GM18502 (cell line): ENCODE measurements at regions not wholly inside any gene's neighbourhood (a gene's known extent, or its start where the extent isn't known, plus 50 kb on each side); places are given as distances from the start of the nearest gene placed in this dataset.

Experiments
- ATAC-seq: cut with Tn5 transposase; IDR thresholded peaks from one replicate; pipeline ENCODE4 v1.9.1; 2021; ENCODE audit warnings: mild to moderate bottlenecking; ENCODE audit not compliant: unreplicated experiment, poor library complexity

DNA sequence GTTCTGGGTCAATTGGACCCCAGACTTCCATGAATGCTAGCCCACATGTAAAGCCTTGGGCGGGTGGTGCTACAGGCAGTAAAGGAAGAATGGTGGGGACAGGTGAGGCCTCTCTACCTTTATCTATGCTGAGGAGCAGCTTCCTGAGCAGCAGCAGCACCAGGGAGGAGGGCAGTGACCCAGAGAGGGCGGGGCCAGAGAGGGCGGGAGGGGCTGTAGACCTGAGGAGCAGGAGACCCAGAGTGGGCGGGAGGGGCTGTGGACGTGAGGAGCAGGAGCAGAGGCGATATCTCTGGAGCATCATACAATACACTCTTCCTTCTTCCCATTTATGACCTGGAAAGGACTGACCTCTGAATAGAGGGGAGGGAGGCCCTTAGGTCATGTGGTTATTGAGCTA lies 165.9 kb downstream of the MTRR start:
- no peak for ATAC-seq

DNA sequence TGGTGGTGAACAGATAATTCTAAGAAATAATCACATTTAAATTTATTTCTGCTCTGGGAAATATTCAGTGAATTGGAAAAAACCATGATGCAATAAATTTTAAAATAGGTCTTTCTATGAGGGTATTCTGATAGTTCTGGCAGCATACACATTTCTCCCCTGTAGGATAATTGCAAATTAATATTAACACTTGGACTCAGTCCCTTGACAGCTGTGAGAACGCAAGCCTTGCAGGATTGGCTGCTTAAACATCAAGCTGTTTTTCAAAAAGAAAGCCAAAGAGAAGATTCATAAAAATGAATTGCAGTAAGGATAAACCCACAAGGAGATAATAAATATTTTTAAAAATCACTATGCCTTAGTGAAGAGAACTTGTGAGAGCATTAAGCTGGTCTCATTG lies 180.0 kb downstream of the MTRR start:
- no peak for ATAC-seq

DNA sequence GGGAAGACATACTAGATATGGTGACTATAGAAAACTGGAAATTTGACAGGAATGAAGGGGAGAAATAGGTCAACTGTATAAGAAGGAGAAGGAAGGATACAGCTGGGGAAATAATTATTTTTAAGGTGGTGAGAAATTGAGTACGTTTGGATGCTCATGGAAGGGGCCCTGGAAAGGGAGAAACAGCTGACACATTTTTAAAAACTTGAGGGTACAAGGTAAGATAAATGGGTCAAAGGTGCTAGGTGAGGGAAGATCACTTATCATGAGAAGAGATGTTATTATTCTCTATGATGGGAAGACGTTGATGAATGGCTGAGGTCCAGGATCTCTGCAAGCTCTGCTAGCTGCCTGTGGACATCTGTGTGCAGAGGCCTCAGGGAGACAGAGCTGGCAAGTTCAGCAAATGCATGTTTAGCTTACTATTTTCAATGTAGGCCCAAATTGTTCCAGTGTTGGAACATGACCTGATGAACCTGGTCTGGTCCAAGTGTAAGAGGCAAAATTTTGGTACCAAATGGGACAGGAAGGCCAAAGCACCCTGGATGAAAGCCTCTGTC lies 181.7 kb downstream of the MTRR start:
- no peak for ATAC-seq

DNA sequence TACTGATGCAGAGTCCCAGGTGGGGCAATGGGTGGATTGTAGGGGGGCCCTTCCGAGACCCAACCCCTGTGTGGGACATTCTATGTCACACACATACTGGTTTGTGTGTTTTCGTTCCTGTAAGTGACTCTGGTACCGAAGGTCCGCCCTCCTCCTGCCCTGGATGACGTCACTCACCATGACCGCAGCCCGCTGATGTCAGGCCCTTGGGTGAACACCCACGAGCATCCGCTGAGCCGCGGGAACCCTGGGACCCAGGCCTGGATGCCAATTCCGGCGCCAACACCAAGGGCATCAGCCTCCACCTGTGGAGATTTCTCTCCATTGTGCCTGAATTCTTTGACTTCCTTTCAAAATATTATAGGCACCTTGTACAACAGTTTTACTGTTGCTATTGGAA lies 184.3 kb downstream of the MTRR start:
- no peak for ATAC-seq

DNA sequence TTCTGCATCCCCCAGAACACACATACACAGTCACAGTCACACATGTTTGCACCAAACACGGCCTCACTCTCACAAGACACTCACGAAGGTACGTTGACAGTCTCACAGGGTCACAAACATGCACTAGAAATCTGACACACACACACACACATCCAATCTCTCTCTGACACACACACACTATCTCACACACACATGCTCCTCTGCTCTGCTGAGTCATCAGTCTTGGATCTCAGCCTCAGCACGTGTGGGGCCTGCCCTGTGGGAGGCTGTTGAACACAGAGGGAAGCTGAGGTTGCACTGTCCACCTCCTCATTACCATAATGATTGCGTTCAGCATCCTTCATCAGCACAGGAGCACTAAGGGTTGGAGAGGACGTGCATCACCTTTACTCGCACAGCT lies 188.8 kb downstream of the MTRR start:
- no peak for ATAC-seq

DNA sequence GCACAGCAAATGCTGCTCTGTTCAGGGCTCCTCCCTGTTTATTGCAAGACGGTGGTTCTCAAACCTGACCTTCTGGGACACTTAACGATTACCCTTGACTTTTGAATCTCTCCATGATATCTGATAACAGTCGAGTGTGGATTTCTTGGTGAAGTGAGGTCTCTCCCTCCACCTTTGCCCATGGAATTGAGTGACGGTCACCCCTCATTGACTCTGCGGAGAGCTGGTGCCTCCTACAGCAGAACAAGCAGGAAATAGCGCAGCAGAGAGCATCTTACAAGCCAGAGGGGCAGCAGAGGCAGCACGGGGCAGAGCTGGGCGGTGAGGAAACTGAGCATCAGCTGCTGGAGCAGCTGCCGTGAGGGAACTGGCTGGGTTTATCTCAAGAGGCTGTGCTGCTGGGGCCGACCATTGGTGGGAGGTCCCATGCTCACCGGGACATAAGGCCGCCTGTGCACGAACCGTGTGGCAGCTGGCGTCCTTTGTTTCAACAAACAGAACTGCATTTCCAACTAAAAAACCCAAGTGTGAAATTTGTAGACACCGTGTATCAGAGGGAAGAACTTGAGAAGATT lies 189.8 kb downstream of the MTRR start:
- ATAC-seq: no peak

DNA sequence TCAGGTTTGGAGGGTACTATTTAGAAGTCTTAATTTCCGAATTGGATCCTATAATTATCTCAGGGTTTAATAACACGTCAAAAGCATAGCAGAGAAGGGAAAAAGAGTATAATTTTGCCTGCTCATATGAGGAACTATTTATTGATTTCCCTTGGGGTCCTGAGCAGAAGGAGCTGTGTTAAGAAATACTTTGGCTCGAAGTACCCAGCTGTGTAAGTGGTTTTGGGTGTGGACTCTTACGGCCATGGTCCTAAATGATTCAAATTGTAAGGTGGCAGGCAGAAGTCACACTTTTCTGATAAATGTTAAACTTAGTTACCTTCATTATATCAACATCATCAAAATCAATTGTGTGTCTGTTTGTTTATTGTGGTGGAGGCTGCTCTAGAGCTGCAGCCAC lies 190.4 kb downstream of the MTRR start:
- no peak for ATAC-seq

DNA sequence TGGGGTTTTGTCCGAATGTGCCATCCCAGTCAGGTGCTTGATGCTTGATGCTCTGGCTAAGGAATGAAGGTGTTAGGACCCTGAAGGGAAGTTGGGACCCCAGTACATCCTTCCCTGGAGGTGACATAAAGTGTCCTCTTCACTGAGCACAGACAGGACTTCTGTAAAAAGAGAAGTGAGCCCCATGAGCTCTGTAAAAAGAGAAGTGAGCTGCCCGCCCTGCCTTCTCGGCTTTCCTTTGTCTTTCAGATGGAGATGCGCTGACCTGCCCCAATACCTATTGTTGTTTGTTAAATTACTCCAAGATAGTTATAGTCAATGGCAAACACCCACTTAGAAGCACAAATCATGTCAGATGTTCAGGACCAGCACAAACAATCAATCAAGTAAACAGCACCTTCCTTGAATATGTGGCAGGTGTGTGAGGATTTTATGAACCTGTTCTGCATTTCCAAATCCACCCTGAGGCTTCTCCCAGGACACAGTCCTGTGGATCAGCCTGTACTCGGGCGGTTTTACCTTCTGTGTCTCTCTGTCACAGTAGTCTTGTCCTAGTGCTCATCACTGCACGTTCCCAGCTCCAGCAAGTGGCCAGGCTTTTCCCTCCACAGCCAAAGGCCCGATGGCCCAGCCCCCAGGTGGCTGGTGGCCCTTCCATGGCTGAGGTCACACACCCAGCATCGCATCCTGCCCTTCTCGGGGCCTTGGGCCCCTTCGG lies 191.4 kb downstream of the MTRR start:
- no peak for ATAC-seq

DNA sequence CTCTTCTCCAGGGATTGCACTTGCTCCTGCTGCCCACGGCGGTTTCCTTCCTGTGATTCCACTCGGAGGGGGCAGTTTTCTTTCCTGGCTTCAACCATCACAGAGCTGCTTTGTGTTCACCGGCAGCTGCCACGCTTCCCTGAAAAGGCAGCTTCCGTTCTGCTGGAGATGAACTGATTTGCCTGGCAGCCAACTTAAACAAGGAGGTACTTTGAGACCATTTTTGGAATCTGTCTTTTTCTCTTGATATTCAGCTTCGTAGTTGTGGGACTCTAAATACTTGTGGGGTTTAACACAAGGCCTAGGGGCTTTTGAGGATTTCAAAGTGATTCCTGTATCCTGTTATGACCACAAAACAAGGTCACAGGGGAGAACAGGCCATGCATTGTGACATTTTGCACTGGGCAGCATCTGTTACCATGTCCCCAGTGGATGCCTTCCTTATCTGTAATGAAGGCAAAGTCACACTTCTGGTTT lies 192.0 kb downstream of the MTRR start:
- no peak for ATAC-seq

DNA sequence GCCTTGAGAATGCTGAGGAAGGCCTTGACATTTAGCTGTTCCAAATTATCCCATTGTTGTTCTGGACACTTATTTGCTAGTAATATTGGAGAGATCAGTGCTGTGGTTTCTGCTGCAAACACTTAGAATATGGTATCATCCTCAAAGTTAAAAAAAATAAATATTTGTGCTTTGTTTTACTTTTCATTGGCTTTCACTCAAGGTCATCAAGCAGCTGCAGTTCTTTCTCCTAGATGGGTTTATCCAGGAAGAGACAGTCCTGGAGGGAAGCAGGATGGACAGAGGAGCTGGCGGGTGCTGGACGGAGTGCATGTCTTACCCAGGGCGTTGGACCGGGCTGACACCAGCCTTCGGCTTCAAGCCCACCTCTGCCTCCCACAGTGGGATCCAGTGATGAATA lies 193.6 kb downstream of the MTRR start:
- no peak for ATAC-seq

DNA sequence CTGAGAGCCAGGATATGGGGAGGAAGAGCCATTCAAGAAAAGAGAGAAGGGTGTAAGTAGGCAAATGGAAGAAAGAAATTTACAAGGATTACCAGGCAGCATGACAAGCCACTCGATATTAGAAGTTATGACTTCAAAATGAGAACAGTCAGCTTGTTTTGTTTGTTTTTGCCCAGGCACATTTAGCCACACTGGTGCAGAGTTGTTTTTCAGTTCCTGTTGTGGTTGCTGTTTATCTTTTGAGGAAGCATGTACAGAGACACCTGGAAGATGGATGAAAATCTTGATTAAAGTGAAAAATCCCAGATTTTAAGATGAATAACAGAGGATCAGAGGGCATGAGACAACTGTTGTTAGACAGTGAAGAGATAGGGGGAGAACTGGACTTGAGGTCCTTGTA lies 199.1 kb downstream of the MTRR start:
- no peak for ATAC-seq

DNA sequence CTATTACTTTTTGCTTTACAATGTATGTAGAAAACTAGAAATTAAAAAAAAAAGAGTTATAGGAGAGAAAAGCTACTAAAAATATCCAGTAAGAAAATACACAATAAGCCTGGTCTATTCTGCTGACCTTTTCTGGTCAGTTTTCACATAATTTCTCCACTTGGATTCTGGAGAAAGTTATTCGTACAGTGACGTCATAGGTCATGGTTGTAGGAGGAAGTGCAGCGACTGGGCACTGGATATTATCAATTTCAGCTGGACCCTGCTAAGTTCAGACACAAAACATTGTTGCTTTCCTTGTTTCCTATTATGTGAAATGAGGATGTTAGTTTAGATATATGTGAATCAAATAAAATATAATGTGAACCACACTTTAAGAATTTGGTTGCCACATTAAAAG lies 201.2 kb downstream of the MTRR start:
- no peak for ATAC-seq

DNA sequence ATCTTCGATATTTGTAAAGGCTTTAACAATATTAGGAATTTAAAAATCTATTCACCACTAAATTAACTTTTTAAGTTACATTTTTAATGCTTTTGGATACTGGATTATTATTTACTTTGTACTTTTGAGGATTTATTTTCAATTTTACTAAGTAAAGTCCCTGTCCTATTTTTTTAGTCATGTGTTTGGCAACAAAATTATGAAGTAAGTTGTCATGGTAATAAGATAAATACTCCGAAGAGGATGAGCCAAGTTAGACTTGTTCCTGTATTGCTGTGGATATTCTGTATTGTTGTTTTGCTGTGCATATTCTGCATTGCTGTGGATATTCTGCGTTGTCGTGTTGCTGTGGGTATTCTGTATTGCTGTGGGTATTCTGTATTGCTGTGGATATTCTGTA lies 210.1 kb downstream of the MTRR start:
- no peak for ATAC-seq

DNA sequence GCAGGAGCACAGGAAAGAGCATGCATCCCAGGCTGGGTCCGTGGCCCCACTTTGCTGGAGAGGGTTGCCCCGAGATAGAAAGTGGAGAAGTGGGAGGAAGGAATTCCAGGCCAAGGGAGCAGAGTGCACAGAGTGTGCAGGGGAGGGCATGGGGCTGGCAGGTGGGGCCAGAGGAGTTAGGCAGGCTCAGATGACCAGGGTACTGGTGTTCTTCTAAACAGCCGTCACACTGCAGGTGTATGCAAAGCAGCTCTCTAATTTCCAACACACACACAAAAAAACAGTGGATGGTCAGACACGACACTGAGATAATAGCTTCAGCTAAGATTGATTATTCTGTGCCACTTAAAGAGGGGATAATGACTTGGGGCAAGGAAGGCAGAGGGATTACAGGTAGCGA lies 212.2 kb downstream of the MTRR start:
- ATAC-seq: no peak

DNA sequence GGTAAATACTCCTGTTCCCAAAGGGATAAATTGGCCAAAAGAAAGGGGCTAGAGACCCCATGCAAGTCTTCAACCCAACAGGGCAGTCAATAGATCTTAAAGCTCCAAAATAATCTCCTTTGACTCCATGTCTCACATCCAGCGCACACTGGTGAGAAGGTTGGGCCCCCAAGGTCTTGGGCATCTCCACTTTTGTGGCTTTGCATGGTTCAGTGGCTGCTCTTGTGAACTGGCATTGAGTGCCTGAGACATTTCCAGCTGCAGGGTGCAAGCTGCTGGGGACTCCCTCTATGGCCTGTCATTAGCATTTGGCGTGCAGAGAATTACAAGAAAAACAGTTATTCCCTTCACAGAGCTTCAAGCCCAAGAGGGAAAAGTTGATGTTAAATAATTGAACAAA lies 224.7 kb downstream of the MTRR start:
- ATAC-seq: no peak

DNA sequence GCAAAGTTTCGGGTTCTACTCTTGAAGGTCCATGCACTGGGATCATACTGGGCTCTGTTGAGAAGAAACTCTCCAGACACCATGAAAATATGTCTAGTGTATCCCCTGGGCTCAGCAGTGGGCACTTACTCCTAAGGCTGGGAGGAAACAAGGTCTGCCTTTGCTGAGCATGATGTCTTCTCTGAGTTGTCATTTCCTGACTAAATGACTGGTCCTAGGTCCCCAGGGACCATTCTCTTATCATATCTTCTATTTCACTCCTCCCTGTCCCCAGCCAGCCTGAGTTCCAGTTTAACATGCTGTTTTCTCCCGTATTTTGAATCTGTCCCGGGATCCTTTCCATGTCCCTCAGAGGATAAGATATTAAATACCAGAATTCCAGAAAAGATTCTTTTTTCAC lies 225.4 kb downstream of the MTRR start:
- ATAC-seq: no peak

DNA sequence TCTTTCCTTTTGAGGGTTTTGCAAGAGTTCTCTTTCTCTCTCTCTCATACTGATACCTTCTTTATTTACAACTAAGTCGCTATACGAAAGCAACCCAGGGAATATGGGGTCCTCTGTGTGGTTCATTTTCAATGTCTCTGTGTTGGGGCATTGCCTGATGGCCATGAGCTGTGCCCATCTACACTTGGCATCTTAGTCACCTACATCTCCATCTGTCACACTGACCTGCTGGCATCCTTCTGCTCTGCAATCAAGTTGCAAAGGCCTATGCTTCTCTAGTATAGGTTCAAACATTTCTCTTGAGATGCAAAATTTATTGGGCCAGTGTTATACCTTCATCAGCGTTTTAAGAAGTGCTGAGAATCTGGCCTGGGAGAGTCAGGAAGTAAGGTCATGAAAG lies 228.2 kb downstream of the MTRR start:
- ATAC-seq: no peak

DNA sequence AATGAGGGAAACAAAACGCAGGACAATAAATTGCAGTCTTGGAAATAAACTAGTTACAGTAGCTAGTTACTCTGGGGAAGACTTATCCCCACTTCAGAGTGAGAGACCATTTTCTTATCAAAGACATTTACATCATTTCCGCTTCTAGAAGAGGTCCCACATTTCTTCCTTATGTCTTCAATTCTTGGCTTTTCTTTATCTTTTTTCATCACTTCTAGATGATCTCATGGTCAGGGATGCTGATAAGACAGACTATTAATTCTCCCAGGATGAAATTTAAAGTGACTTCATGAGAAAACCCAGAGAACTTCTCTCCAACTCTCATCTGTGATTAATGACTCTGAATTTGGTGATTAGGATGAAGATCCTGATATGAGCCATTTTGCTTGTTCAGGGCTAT lies 229.1 kb downstream of the MTRR start:
- ATAC-seq: no peak

DNA sequence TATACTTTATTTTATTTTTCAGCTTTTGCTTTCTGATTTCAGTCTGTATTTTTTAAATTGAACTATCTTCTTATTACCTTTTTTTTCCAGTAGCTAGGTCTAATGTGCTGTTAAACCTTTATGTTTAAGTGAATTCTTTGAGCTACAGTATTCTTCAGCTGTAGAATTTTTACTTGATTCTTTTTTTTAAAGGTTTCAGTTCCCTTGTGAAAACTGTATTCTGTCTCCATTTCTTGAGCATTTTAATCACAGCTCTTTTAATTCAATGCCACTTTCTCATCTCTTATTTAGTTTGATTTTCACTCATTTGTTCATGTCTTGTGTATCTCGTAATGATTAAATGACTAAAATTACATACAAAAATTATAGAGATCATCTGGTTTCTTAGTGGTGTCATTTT lies 233.8 kb downstream of the MTRR start:
- no peak for ATAC-seq

DNA sequence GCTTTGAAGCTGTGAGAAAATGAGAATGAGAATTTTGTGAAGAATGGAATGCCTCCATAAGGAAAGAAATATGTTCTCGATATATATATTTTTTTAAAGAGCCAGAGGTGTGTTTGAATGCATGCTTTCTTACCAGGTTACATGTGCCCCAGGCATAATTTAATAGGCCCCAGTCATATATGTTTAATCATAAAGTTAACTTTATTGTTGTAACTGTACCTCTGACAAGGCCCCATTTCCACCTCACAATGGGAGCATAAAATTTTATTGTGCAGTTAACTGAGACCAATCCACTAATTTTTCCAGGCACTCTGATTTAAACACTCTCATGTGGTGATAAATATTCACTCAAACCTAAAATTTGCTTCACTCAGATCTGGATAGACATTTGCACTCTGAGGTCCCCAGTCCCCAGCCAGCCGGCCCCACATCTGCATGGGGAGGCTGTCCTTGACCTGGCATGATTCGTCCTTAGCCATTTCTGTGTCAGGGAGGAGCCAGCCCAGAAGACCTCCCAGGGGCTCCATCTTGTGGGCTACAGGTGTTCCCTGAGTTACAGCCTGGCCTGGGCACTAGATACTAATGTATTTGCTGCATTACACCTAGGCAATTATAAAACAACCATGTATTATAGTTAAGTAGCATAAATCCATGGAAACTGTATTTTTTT lies 245.8 kb downstream of the MTRR start:
- no peak for ATAC-seq

DNA sequence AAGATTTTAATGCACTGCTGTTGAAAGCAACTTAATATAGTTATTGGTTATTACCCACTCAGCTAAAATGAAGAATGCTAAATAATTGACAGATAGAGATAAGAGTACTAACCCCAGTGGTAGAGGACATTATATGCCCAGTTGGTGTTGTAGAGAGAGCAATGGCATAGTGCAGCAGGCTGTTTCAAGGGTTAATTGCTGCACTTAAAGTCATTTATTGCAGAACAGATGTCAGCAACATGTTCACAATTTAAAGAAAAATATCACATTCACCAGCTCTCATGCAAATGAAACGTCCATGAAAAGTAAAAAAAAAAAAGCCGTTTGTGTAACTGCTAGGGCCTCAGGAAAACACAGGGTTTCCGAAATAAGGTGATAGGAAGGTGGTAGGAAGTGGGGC lies 254.6 kb downstream of the MTRR start:
- ATAC-seq: no peak

DNA sequence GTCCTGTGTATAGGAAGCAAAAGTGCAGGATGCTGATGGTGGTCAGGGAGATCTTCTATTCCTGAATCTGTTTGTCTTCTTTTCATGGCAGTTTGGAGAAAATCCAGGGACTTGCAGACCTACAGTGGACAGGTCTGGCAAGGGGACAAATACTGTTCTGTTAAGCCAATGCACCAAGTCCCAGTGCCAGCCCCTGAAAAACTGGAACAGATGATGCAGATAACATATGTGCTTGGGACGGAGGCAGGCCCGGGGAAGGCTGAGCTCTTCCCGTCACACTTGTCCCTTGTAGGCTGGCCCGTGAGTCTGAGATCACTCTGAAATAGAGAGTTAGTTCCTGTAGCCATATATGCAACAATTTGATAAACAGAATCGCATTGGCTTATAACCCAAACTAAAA lies 265.7 kb downstream of the MTRR start:
- ATAC-seq: no peak
